VCaP (cell line): ENCODE measurements at regions not wholly inside any gene's neighbourhood (a gene's known extent, or its start where the extent isn't known, plus 50 kb on each side); places are given as distances from the start of the nearest gene placed in this dataset.

Experiments
- H3K27ac ChIP-seq: fragments of 450-650 bp; 2 replicates; pipeline ENCODE4 v1.5.1; 2017
- TF ChIP-seq, protein P1 (sequence below): fragments of 450-650 bp; conservative IDR thresholded peaks from 2 replicates; pipeline ENCODE4 v1.5.1; 2017; ENCODE audit warnings: mild to moderate bottlenecking, moderate library complexity

DNA sequence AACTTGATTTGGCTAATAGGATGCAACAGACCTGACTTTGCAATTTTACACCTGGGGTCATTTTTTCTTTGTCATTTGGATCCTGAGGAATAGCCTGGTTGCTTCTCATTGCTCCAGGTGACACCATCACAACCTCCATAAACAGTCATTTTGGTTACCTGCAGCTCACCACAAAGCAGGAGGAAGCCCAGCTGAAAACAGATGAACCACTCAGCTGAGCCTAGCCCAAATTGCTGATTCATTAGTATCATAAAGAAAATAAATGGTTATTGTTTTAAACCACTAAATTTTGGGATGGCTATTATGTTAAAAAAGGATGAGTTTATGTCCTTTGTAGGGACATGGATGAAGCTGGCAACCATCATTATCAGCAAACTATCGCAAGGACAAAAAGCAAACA lies 841.0 kb upstream of the EEF2KMT start:
- no peak overlapping the region for H3K27ac ChIP-seq
- TF ChIP-seq, protein P1, sequence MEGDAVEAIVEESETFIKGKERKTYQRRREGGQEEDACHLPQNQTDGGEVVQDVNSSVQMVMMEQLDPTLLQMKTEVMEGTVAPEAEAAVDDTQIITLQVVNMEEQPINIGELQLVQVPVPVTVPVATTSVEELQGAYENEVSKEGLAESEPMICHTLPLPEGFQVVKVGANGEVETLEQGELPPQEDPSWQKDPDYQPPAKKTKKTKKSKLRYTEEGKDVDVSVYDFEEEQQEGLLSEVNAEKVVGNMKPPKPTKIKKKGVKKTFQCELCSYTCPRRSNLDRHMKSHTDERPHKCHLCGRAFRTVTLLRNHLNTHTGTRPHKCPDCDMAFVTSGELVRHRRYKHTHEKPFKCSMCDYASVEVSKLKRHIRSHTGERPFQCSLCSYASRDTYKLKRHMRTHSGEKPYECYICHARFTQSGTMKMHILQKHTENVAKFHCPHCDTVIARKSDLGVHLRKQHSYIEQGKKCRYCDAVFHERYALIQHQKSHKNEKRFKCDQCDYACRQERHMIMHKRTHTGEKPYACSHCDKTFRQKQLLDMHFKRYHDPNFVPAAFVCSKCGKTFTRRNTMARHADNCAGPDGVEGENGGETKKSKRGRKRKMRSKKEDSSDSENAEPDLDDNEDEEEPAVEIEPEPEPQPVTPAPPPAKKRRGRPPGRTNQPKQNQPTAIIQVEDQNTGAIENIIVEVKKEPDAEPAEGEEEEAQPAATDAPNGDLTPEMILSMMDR: no peak

DNA sequence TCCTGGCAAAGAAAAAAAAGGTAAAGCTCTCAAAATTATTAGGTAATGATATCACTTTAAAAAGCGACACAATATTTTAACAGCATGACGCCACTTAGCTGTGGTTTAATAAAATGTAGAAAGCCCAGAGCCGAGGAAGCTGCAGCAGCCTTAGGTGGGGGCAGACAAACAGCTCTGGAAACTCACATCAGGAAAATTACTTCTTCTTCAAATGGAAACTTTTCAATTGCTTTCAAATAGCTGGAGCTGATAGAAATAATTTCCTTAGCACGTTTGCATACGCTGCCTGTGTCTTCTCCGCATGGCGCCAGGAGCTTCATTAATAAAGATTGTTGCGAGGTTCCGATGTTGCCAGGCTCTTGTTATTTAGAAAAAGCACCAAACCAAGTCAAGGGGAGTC lies 835.3 kb upstream of the EEF2KMT start:
- TF ChIP-seq, protein P1: no peak
- H3K27ac ChIP-seq: no peak overlapping the region

DNA sequence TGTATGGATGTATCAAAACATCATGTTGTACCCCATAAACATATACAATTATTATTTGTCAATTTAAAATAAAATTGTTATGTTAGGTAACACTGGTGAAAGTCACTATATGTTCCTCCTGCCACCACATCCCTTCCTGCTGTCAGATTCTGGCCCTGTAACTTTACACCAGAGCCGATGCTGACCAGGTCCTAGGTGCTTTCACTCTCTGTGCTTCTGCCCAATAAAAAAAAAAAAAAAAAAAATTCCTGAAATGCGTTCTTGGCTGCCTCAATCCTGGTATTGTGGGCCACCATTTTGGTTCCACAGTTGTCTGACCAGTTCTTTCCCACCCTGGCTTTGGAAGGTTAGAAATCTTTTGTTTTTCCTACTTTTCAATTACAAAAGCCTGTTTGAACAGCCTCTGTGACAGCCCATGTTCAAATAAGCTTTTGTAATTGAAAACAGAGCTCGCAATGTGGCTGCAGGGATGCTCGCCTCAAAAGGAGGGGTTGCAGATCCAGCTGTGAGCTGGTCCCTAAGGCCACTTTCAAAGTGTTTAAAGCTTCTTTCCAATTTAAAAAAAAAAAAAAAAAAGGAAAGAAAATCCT lies 831.0 kb upstream of the EEF2KMT start:
- H3K27ac ChIP-seq: no peak overlapping the region
- TF ChIP-seq, protein P1: no peak

DNA sequence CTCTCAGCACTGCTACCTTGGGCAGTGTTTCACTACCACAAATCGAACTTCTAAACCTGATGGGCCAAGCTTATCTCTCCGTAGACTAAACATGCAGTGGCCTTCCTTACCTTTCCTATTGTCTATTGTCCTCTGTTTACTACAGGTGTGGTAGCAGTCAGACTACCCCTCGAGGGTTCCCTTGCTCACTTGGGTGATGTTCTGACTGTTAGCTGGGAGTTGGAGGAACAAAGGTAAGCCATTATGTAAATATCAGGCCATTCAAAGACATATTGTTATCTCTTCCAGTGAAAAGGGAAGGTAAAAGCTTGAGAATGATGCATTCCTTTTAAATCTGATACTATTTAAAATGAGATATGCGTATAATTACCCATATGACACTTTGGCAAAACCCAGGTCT lies 828.3 kb upstream of the EEF2KMT start:
- TF ChIP-seq, protein P1: no peak
- no peak overlapping the region for H3K27ac ChIP-seq

DNA sequence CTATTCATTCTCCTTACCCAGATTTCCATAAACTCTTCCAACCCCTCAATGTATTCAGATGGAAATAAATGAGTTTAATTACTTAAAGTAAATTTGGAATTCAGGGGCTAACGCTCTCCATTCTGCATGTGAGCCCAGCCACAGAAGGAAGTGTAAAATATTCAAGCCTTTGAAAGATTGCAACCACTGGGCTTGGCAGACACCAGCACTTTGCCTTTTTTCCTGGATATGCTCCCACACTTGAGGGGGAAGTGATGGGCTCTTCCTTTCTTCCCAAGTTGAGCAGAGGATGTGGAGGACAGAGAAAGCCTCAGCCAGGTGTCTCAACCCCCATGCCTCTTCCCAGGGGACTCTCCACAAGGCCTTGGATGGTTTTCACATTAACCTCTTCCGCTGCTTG lies 825.1 kb upstream of the EEF2KMT start:
- TF ChIP-seq, protein P1: no peak
- H3K27ac ChIP-seq: no peak overlapping the region

DNA sequence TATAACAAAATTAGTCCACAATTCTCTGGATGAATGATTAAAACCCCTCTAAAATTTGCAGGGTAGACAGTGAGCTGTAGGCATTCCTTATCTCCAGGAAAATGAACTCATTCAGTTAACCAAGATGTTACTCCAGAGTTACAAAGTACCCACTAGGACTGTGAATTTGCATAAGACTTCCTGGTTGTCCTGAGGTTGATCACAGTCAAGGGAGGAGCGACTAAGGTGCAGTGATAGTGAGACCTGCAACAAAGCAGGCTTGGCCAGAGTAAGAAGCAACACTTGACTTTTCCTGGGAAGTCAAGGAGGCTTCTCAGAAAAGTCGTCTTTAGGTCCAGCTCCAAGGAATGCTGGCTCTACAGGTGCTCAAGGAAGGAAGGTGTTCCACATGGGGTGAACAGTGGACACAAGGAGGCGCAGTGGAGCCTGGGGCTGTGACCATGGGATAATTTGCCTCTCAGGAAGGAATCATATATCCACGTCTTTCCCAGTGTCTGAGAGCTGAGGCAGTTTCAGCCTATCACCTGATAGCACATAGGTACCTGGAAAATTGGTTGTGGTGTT lies 821.1 kb upstream of the EEF2KMT start:
- H3K27ac ChIP-seq: no peak overlapping the region
- TF ChIP-seq, protein P1: 0 out of 2 replicates have a peak, but pooled peaks have one; percentile 14

DNA sequence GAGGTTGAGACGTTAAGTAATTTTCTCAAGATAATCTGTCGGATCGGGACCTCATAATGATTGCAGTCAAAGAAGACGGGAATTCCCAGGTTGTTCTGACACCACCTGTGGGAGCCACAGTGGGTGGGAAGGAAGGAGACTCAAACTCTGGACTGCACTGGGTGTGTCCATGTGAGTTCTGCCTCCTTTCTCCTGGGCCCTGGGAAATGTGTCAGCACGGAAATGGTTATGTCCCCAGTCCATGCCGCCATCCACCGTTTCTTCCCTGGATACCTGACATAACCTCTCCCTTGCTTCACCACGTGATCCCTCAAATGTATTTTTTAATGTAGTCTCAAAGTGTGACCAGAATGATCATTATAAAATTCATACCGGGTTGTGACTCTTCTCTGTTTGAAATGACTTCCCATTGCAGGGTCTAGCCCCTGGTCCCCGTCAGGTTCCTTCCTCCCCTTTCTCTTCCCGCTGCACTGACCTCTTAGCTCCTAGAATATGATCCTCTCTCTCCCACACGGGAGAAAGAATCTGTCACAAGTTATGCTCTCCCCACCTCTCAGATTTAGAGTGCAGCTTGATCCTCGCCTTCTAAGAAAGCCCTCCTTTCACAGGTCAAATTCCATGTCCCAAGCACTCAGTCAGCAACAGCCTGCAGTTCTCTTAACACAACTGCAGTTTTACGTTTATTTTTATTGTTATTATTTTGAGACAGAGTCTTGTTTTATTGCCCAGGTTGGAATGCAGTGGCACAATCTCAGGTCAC lies 820.0 kb upstream of the EEF2KMT start:
- TF ChIP-seq, protein P1: no peak
- H3K27ac ChIP-seq: no peak overlapping the region
